H1 (cell line): ENCODE measurements at regions not wholly inside any gene's neighbourhood (a gene's known extent, or its start where the extent isn't known, plus 50 kb on each side); places are given as distances from the start of the nearest gene placed in this dataset.

Source experiments
- CEBPB ChIP-seq: IDR thresholded peaks from 2 replicates; pipeline ENCODE4 v1.6.1; 2012; ENCODE audit warnings: low read depth, low read length
- NANOG ChIP-seq: IDR thresholded peaks from 2 replicates; pipeline ENCODE4 v1.6.1; 2011; ENCODE audit warnings: low read length, low read depth, mild to moderate bottlenecking, inconsistent platforms; ENCODE audit not compliant: insufficient read depth, poor library complexity, severe bottlenecking
- ZNF274 ChIP-seq: IDR thresholded peaks from 2 replicates; pipeline ENCODE4 v1.7.0; 2012; ENCODE audit warnings: low read length, borderline replicate concordance; ENCODE audit errors: extremely low read depth

DNA sequence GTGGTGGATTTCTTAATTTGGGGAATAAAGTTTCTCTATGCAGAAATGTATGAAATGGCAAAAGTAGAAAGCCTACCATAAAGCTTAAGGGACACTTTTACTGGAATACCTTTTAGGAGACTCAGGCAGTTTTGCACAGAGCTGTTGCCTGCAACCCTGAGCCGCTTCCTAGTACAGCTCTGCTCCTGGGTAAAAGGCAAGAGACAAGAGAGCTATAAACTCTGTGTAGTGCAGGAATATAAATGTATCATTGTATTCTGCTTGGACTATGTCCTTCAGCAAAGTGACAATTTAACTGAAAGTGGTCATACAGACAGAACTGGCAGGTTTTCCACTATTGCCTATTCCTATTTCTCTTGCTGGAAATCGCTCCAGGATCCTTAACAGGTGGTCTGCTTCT, 65.3 kb upstream of the MYOCD start (continued):
- TF ChIP-seq CEBPB (no peak), ZNF274 (no peak), NANOG (no peak)
- TF ChIP-seq, all 59 proteins: peak for 0
